K562 (cell line): ENCODE measurements at regions not wholly inside any gene's neighbourhood (a gene's known extent, or its start where the extent isn't known, plus 50 kb on each side); places are given as distances from the start of the nearest gene placed in this dataset.

ENCODE experiments used
- ATAC-seq: fragments of 200-7000 bp; cut with Tn5 transposase; 3 replicates; pipeline ENCODE4 v1.9.1; 2020; ENCODE audit warnings: moderate library complexity
- BruUV-seq: library from RNA; stranded (reverse); fragments of 400-500 nt; replicated peaks from 2 replicates; lab custom pipeline; 2021; lab: Mats Ljungman, UMichigan
- CTCF ChIA-PET: fragments of 300-600 bp; formaldehyde crosslinking; extraction: SDS; loops from one replicate; lab custom pipeline; 2021; ENCODE audit warnings: low intra/inter-chr PET ratio; lab: Yijun Ruan, JAX
- POLR2A ChIA-PET: fragments of 300-600, 350-650 bp; sonication (Branson Sonifier 250); formaldehyde crosslinking; extraction: SDS; loops from one replicate; lab custom pipeline; 2021; ENCODE audit warnings: antibody characterized with exemption, inconsistent platforms; lab: Yijun Ruan, JAX
- DNase-seq, 4 experiments: peaks; one replicate each; pipeline versions ENCODE4 v3.0.0 to v3.0.0-alpha.2; 2011 to 2018; ENCODE audit warnings: low spot score in 3 of 4, mixed read lengths in 3 of 4; ENCODE audit errors: extremely low read depth in 1 of 4
- FAIRE-seq: peaks from 2 replicates; lab custom pipeline; 2011; peaks lifted over from hg19 to GRCh38; lab: Jason Lieb, UNC
- H2AFZ ChIP-seq: 2 replicates; pipeline ENCODE4 v1.6.0; 2011; ENCODE audit warnings: low read depth, low read length, control low read depth, inconsistent platforms
- H3K27ac ChIP-seq: fragments of 200-600 bp; 3 replicates; pipeline ENCODE4 v1.8.0; 2011; ENCODE audit warnings: low read depth, mild to moderate bottlenecking, control low read depth, inconsistent platforms, low read length, moderate library complexity, mixed read lengths; ENCODE audit errors: extremely low read depth
- H3K27me3 ChIP-seq, 2 experiments: fragments of 300-600 bp in 1 of 2; 2 replicates in 1 of 2; 3 replicates in 1 of 2; pipeline versions ENCODE4 v1.6.0 to v1.8.0; 2011; ENCODE audit warnings: inconsistent platforms in 2 of 2, low read length in 2 of 2, mild to moderate bottlenecking in 1 of 2, mixed read lengths in 1 of 2, moderate library complexity in 1 of 2; ENCODE audit not compliant: control insufficient read depth in 2 of 2, insufficient read depth in 2 of 2
- H3K36me3 ChIP-seq: fragments of 300-600 bp; 3 replicates; pipeline ENCODE4 v1.8.0; 2011; ENCODE audit warnings: mild to moderate bottlenecking, low read length, inconsistent platforms; ENCODE audit not compliant: control insufficient read depth, insufficient read depth
- H3K4me1 ChIP-seq, 2 experiments: fragments of 200-600 bp in 1 of 2; replicated peaks in 1 of 2; 2 replicates in 1 of 2; 3 replicates in 1 of 2; pipeline versions ENCODE4 v1.5.1 to v1.8.0; 2011; ENCODE audit warnings: inconsistent platforms in 2 of 2, low read length in 2 of 2, mild to moderate bottlenecking in 1 of 2, mixed read lengths in 1 of 2, moderate library complexity in 1 of 2; ENCODE audit not compliant: control insufficient read depth in 2 of 2, insufficient read depth in 2 of 2
- H3K4me2 ChIP-seq: 2 replicates; pipeline ENCODE4 v1.6.1; 2011; ENCODE audit warnings: low read length, control low read depth, inconsistent platforms, mixed read lengths; ENCODE audit not compliant: insufficient read depth
- H3K4me3 ChIP-seq: fragments of 200-600 bp; sonication (generic), shearing (Covaris generic); 2 replicates; pipeline ENCODE4 v1.5.1; 2016; ENCODE audit warnings: control low read depth, inconsistent platforms
- H3K79me2 ChIP-seq: fragments of 200-600 bp; 3 replicates; pipeline ENCODE4 v1.8.0; 2011; ENCODE audit warnings: low read length, inconsistent platforms; ENCODE audit not compliant: control insufficient read depth, insufficient read depth
- H3K9ac ChIP-seq, 2 experiments: 2 replicates each; pipeline versions ENCODE4 v1.6.0 to v1.6.1; 2011; ENCODE audit warnings: low read depth in 2 of 2, low read length in 2 of 2, control low read depth in 1 of 2, inconsistent platforms in 1 of 2, mild to moderate bottlenecking in 1 of 2, mixed read lengths in 1 of 2; ENCODE audit not compliant: insufficient read depth in 1 of 2
- H3K9me1 ChIP-seq: one replicate; pipeline ENCODE4 v1.6.0; 2011; ENCODE audit warnings: inconsistent platforms, mild to moderate bottlenecking, low read length, moderate library complexity; ENCODE audit not compliant: control insufficient read depth, insufficient read depth
- H3K9me3 ChIP-seq: replicated peaks from 2 replicates; pipeline ENCODE4 v1.5.1; 2011; ENCODE audit warnings: low read depth, low read length, inconsistent platforms; ENCODE audit not compliant: control insufficient read depth, insufficient read depth
- H4K20me1 ChIP-seq: replicated peaks from 2 replicates; pipeline ENCODE4 v1.6.1; 2011; ENCODE audit warnings: low read length, inconsistent platforms, mixed read lengths; ENCODE audit not compliant: control insufficient read depth, insufficient read depth
- E2F8 ChIP-seq: fragments of 450-650 bp; IDR thresholded peaks from 2 replicates; pipeline ENCODE4 v1.7.1; 2018; ENCODE audit warnings: mild to moderate bottlenecking, low read depth; ENCODE audit not compliant: partially characterized antibody
- HES1 ChIP-seq: fragments of 450-650 bp; IDR thresholded peaks from 2 replicates; pipeline ENCODE4 v1.6.1; 2016; ENCODE audit warnings: low read depth, mild to moderate bottlenecking, moderate library complexity
- ILF3 ChIP-seq: fragments of 450-650 bp; IDR thresholded peaks from 2 replicates; pipeline ENCODE4 v1.6.1; 2018; ENCODE audit warnings: antibody characterized with exemption, mild to moderate bottlenecking, moderate library complexity, borderline replicate concordance
- IRF1 ChIP-seq: sonication (generic); formaldehyde crosslinking; IDR thresholded peaks from 2 replicates; pipeline ENCODE4 v1.8.0; 2022; ENCODE audit warnings: missing genetic modification reagents, mild to moderate bottlenecking, borderline replicate concordance
- JUNB ChIP-seq: fragments of 450-650 bp; formaldehyde crosslinking; conservative IDR thresholded peaks from 2 replicates; pipeline ENCODE4 v1.4.0; 2020; ENCODE audit warnings: mild to moderate bottlenecking
- KAT2B ChIP-seq: IDR thresholded peaks from one replicate; pipeline ENCODE4 v1.6.1; 2012; ENCODE audit warnings: low read depth, mild to moderate bottlenecking, control low read depth, inconsistent platforms, low read length, moderate library complexity
- NFE2L1 ChIP-seq: fragments of 450-650 bp; IDR thresholded peaks from 2 replicates; pipeline ENCODE4 v1.6.1; 2016; ENCODE audit warnings: missing genetic modification characterization, low read depth, mild to moderate bottlenecking, missing compliant biosample characterization, moderate library complexity, borderline replicate concordance
- RNF2 ChIP-seq: sonication (generic); IDR thresholded peaks from 2 replicates; pipeline ENCODE4 v1.6.1; 2016
- SNIP1 ChIP-seq: fragments of 450-650 bp; IDR thresholded peaks from 2 replicates; pipeline ENCODE4 v1.7.1; 2017; ENCODE audit warnings: low read depth, mild to moderate bottlenecking
- SUPT5H ChIP-seq: fragments of 450-650 bp; IDR thresholded peaks from 2 replicates; pipeline ENCODE4 v1.6.1; 2016
- ZNF124 ChIP-seq: sonication (generic); formaldehyde crosslinking; IDR thresholded peaks from 2 replicates; pipeline ENCODE4 v1.8.1; 2022; ENCODE audit warnings: missing genetic modification reagents
- ZNF778 ChIP-seq: fragments of 450-650 bp; formaldehyde crosslinking; IDR thresholded peaks from 2 replicates; pipeline ENCODE4 v1.4.0; 2020; ENCODE audit warnings: mild to moderate bottlenecking, moderate library complexity
- ZNF780A ChIP-seq: fragments of 250-450 bp; sonication (Bioruptor Pico); IDR thresholded peaks from 2 replicates; pipeline ENCODE4 v1.5.0; 2021; ENCODE audit warnings: mild to moderate bottlenecking
- WGBS: fragments of 100-300 bp; shearing (Covaris generic); methylation state at CpG from one replicate; pipeline ENCODE4 v1.1.6; 2016; ENCODE audit warnings: low coverage, mixed read lengths; ENCODE audit not compliant: insufficient coverage; ENCODE audit errors: missing lambda C conversion rate; 5-methylcytosine and 5-hydroxymethylcytosine counted together
- in situ Hi-C: fragments of 300-500 bp; cut with MboI; formaldehyde crosslinking; loops from 4 replicates; pipeline ENCODE4 v1.15.0; 2018; ENCODE audit warnings: inconsistent platforms, mixed read lengths
- intact Hi-C: fragments of 100-400 bp; cut with micrococcal nuclease; formaldehyde crosslinking; loops from 2 replicates; pipeline ENCODE4 v1.14.2; 2022

- no TSS peak for BruUV-seq
- CTCF ChIA-PET, result no interaction called here
- ATAC-seq, result no peak
Measured at GRCh38 chr11:82080160-82080559, 653.5 kb downstream of the FAM181B start.

More at GRCh38 chr11:82080160-82080559, 653.5 kb downstream of the FAM181B start:
- Histone ChIP-seq H3K9me3 (no peaks in the 10 kb centered on the region), H2AFZ (no peak overlapping the region), H3K9ac (no peak overlapping the region), H3K27ac (no peak overlapping the region), H3K4me2 (no peak overlapping the region), H4K20me1 (no peaks in the 10 kb centered on the region), H3K36me3 (no peaks in the 10 kb centered on the region), H3K27me3 (no peaks in the 10 kb centered on the region), H3K4me3 (no peak overlapping the region), H3K79me2 (no peaks in the 10 kb centered on the region), H3K9me1 (no peaks in the 10 kb centered on the region), H3K4me1 (no peaks in the 10 kb centered on the region)
- POLR2A ChIA-PET, result no interaction called here
- TF ChIP-seq RNF2 (no peak), IRF1 (CRISPR knock-in tag) (no peak), SUPT5H (no peak), HES1 (no peak), ZNF124 (CRISPR knock-in tag) (no peak), ZNF780A (CRISPR knock-in tag) (no peak), JUNB (CRISPR knock-in tag) (no peak), NFE2L1 (no peak), ZNF778 (CRISPR knock-in tag) (no peak), E2F8 (no peak), ILF3 (no peak), SNIP1 (no peak), KAT2B (no peak)
- intact Hi-C loops, result no loop called here
- FAIRE-seq (no peak), DNase-seq (no peak)
- WGBS, result 5% methylated on average over 2 of the region's 2 CpGs
- in situ Hi-C loops, result no loop called here
